Prostate gland (tissue), 1 donor: ENCODE measurements at regions not wholly inside any gene's neighbourhood (a gene's known extent, or its start where the extent isn't known, plus 50 kb on each side); places are given as distances from the start of the nearest gene placed in this dataset.

Experiments
- POLR2A ChIP-seq: fragments of 450-650 bp; IDR thresholded peaks from one replicate; pipeline ENCODE4 v1.6.1; 2016; ENCODE audit warnings: antibody characterized with exemption, mild to moderate bottlenecking
- POLR2AphosphoS5 ChIP-seq: sonication (generic); formaldehyde crosslinking; IDR thresholded peaks from one replicate; pipeline ENCODE4 v1.6.1; 2017; ENCODE audit warnings: antibody characterized with exemption

- no peak for TF ChIP-seq POLR2AphosphoS5
- no peak for TF ChIP-seq POLR2A
Measured at GRCh38 chr16:20259541-20259940, 67.8 kb downstream of the GP2 start.
